ENCODE measurements at regions not wholly inside any gene's neighbourhood (a gene's known extent, or its start where the extent isn't known, plus 50 kb on each side); places are given as distances from the start of the nearest gene placed in this dataset.

DNA sequence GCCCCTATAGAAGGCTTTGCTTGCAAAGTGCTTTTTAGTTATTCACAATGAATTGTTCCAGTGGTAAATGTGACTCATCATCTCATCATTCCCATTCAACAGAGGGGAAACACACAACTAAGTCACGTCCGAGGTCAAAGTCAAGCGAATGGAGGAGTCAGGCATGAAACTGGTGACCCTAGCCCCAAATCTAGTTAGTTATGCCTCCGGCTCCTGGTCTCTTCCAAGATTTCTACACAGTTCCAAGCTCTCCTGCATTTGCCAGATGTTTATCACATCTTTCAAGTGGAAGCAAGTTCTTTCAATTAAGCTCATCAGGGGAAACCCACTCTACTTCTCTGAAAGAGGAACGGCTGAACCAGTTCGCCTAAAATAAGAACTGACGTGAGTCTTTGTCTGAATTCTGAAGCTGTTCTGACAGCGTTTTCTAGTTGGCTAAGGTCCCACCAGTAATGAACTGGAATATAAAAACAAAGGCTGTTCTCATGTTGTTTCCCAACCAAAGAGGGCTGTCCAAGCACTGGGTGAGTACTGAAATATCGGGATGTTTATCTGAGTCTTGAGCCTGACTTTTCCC, 140.9 kb upstream of the NRBF2 start:
- in situ Hi-C loops (cut with MboI; ENCODE audit: low sequenced_read_pairs, unreplicated experiment), result no loop called here
- TF ChIP-seq CTCF (IDR thresholded peaks at IDR 0.05; ENCODE audit: borderline replicate concordance, control extremely low read depth, extremely low read depth, insufficient read depth, missing control alignments), result no peak
- DNase-seq (ENCODE audit: low spot score), result peak; percentile 71

- in situ Hi-C loops (cut with MboI; ENCODE audit: low sequenced_read_pairs, unreplicated experiment), result no loop called here
- no peak for DNase-seq (ENCODE audit: low spot score)
- TF ChIP-seq CTCF (IDR thresholded peaks at IDR 0.05; ENCODE audit: borderline replicate concordance, control extremely low read depth, extremely low read depth, insufficient read depth, missing control alignments), result no peak
Measured at GRCh38 chr10:62990126-62990525, 143.0 kb upstream of the NRBF2 start.

GRCh38 chr10:62985807-62986600, 147.1 kb upstream of the NRBF2 start:
- DNase-seq (ENCODE audit: low spot score), result no peak
- in situ Hi-C loops (cut with MboI; ENCODE audit: low sequenced_read_pairs, unreplicated experiment), result no loop called here
- no peak for TF ChIP-seq CTCF (IDR thresholded peaks at IDR 0.05; ENCODE audit: borderline replicate concordance, control extremely low read depth, extremely low read depth, insufficient read depth, missing control alignments)

GRCh38 chr10:62981096-62981495, 152.0 kb upstream of the NRBF2 start:
- no peak for TF ChIP-seq CTCF (IDR thresholded peaks at IDR 0.05; ENCODE audit: borderline replicate concordance, control extremely low read depth, extremely low read depth, insufficient read depth, missing control alignments)
- in situ Hi-C loops (cut with MboI; ENCODE audit: low sequenced_read_pairs, unreplicated experiment), result no loop called here
- DNase-seq (ENCODE audit: low spot score), result no peak

DNA sequence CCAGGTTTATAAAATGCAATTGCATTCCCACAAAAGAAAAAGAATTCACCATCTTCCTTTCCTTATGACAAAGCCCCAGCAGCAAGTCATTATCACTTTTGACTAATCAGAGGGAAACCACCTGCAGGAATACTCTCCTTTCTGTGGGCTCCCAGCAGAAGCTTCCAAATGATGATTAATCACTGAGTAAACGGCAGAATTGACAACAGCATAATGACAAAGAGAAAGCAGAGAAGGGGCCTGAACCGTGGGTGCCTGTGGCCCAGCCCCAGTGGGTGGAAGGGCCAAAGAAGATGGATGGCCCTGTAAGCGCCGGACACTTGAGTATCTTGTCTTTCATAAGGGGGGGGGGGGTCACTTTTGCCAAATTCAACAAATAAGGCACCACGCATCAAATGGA, 152.4 kb upstream of the NRBF2 start:
- no peak for DNase-seq (ENCODE audit: low spot score)
- in situ Hi-C loops (cut with MboI; ENCODE audit: low sequenced_read_pairs, unreplicated experiment), result no loop called here
- no peak for TF ChIP-seq CTCF (IDR thresholded peaks at IDR 0.05; ENCODE audit: borderline replicate concordance, control extremely low read depth, extremely low read depth, insufficient read depth, missing control alignments)

GRCh38 chr10:62979921-62980320, 153.2 kb upstream of the NRBF2 start:
- in situ Hi-C loops (cut with MboI; ENCODE audit: low sequenced_read_pairs, unreplicated experiment), result no loop called here
- no peak for TF ChIP-seq CTCF (IDR thresholded peaks at IDR 0.05; ENCODE audit: borderline replicate concordance, control extremely low read depth, extremely low read depth, insufficient read depth, missing control alignments)
- DNase-seq (ENCODE audit: low spot score), result no peak

Data from GM13976 (cell line).